GM23338 (cell line): ENCODE measurements at regions not wholly inside any gene's neighbourhood (a gene's known extent, or its start where the extent isn't known, plus 50 kb on each side); places are given as distances from the start of the nearest gene placed in this dataset.

ENCODE experiments used
- ATAC-seq: fragments of 200-7000 bp; cut with Tn5 transposase; 3 replicates; pipeline ENCODE4 v1.9.1; 2020
- DNase-seq: peaks from one replicate; pipeline ENCODE4 v3.0.0-alpha.2; 2015; ENCODE audit warnings: low spot score
- H2AFZ ChIP-seq: fragments of 200-600 bp; sonication (generic); 2 replicates; pipeline ENCODE4 v1.8.0; 2016; ENCODE audit warnings: antibody characterized with exemption, mild to moderate bottlenecking, moderate library complexity
- H3F3A ChIP-seq: fragments of 200-600 bp; sonication (generic); replicated peaks from 2 replicates; pipeline ENCODE4 v1.8.0; 2017; ENCODE audit warnings: antibody characterized with exemption, mixed run types, low read depth
- H3K27ac ChIP-seq: fragments of 200-600 bp; sonication (generic); 2 replicates; pipeline ENCODE4 v1.6.1; 2016; ENCODE audit warnings: low read depth
- H3K27me3 ChIP-seq: fragments of 200-600 bp; sonication (generic); 2 replicates; pipeline ENCODE4 v1.8.0; 2016; ENCODE audit warnings: mild to moderate bottlenecking, mixed run types, moderate library complexity; ENCODE audit not compliant: insufficient read depth
- H3K36me3 ChIP-seq: fragments of 200-600 bp; sonication (generic); 2 replicates; pipeline ENCODE4 v1.8.0; 2016; ENCODE audit warnings: mild to moderate bottlenecking; ENCODE audit not compliant: insufficient read depth
- H3K4me1 ChIP-seq: fragments of 200-600 bp; sonication (generic); 2 replicates; pipeline ENCODE4 v1.8.0; 2016; ENCODE audit warnings: mild to moderate bottlenecking, moderate library complexity; ENCODE audit not compliant: insufficient read depth
- H3K4me2 ChIP-seq: fragments of 200-600 bp; sonication (generic); 2 replicates; pipeline ENCODE4 v1.7.1; 2017; ENCODE audit warnings: mixed run types
- H3K4me3 ChIP-seq: fragments of 200-600 bp; sonication (generic); 2 replicates; pipeline ENCODE4 v1.6.1; 2016; ENCODE audit warnings: mixed run types
- H3K79me2 ChIP-seq: fragments of 200-600 bp; sonication (generic); replicated peaks from 2 replicates; pipeline ENCODE4 v1.8.0; 2017; ENCODE audit warnings: mild to moderate bottlenecking; ENCODE audit not compliant: insufficient read depth
- H3K9me2 ChIP-seq: fragments of 200-600 bp; sonication (generic); 2 replicates; pipeline ENCODE4 v1.8.0; 2017; ENCODE audit not compliant: insufficient read depth
- H4K20me1 ChIP-seq: fragments of 200-600 bp; sonication (generic); replicated peaks from 2 replicates; pipeline ENCODE4 v1.8.0; 2017; ENCODE audit warnings: mild to moderate bottlenecking; ENCODE audit not compliant: insufficient read depth
- H3K27ac Mint-ChIP-seq: 2 replicates; pipeline ENCODE4 v1.8.0; 2020; ENCODE audit warnings: inconsistent platforms, mild to moderate bottlenecking, moderate library complexity, mixed read lengths
- H3K27me3 Mint-ChIP-seq: 3 replicates; pipeline ENCODE4 v1.8.0; 2022; ENCODE audit warnings: low read depth, mild to moderate bottlenecking, moderate library complexity, mixed read lengths, inconsistent platforms; ENCODE audit not compliant: insufficient read depth, poor library complexity
- H3K36me3 Mint-ChIP-seq: 3 replicates; pipeline ENCODE4 v1.8.0; 2021; ENCODE audit warnings: low read depth, mild to moderate bottlenecking, inconsistent platforms, moderate library complexity, mixed read lengths
- H3K4me1 Mint-ChIP-seq: 3 replicates; pipeline ENCODE4 v1.8.0; 2020; ENCODE audit warnings: mild to moderate bottlenecking, inconsistent platforms, mixed read lengths
- H3K4me3 Mint-ChIP-seq: 3 replicates; pipeline ENCODE4 v1.8.0; 2021; ENCODE audit warnings: moderate library complexity, mild to moderate bottlenecking, inconsistent platforms, mixed read lengths
- H3K9me3 Mint-ChIP-seq: 3 replicates; pipeline ENCODE4 v1.8.0; 2020; ENCODE audit warnings: moderate library complexity, mild to moderate bottlenecking, inconsistent platforms, mixed read lengths
- CREB1 ChIP-seq: fragments of 250-450 bp; sonication (Bioruptor Pico); IDR thresholded peaks from 2 replicates; pipeline ENCODE4 v1.5.0; 2020; ENCODE audit warnings: low read depth, mild to moderate bottlenecking, moderate library complexity
- ETS1 ChIP-seq: IDR thresholded peaks from 2 replicates; pipeline ENCODE4 v1.6.1; 2016; ENCODE audit warnings: antibody characterized with exemption
- EZH2 ChIP-seq: fragments of 200-600 bp; sonication (generic); IDR thresholded peaks from one replicate; pipeline ENCODE4 v1.8.0; 2017; ENCODE audit warnings: antibody characterized with exemption, mild to moderate bottlenecking, low read depth; ENCODE audit not compliant: unreplicated experiment
- EZH2phosphoT487 ChIP-seq: fragments of 200-600 bp; sonication (generic); IDR thresholded peaks from one replicate; pipeline ENCODE4 v1.8.1; 2018; ENCODE audit warnings: antibody characterized with exemption; ENCODE audit not compliant: unreplicated experiment
- JUNB ChIP-seq: IDR thresholded peaks from one replicate; pipeline ENCODE4 v1.6.1; 2016; ENCODE audit warnings: antibody characterized with exemption; ENCODE audit not compliant: unreplicated experiment
- POLR2AphosphoS5 ChIP-seq: IDR thresholded peaks from 2 replicates; pipeline ENCODE4 v1.6.1; 2016; ENCODE audit warnings: antibody characterized with exemption, low read depth
- REST ChIP-seq: IDR thresholded peaks from one replicate; pipeline ENCODE4 v1.6.1; 2018; ENCODE audit warnings: antibody characterized with exemption; ENCODE audit not compliant: unreplicated experiment
- STAT1 ChIP-seq: IDR thresholded peaks from one replicate; pipeline ENCODE4 v1.6.1; 2016; ENCODE audit warnings: antibody characterized with exemption; ENCODE audit not compliant: unreplicated experiment
- ZNF331 ChIP-seq: fragments of 250-450 bp; sonication (Bioruptor Pico); IDR thresholded peaks from 2 replicates; pipeline ENCODE4 v1.5.0; 2020; ENCODE audit warnings: low read depth, mild to moderate bottlenecking, moderate library complexity

- TF ChIP-seq REST (no peak), CREB1 (CRISPR knock-in tag) (no peak), EZH2phosphoT487 (no peak), POLR2AphosphoS5 (no peak), STAT1 (no peak), EZH2 (no peak), ETS1 (no peak), ZNF331 (no peak)
These were observed 57.0 kb upstream of the ZNF536 start (continued) for GRCh38 chr19:30315159-30315558.

- no peaks in the 10 kb centered on the region for H3F3A ChIP-seq
- no peak overlapping the region for H3K4me3 Mint-ChIP-seq
- H3K4me1 Mint-ChIP-seq, result peaks cover 5% of the 10 kb centered on the region; the same call in 2 of the 3 replicates
These were observed 56.1 kb upstream of the ZNF536 start for GRCh38 chr19:30316000-30316491.

More at GRCh38 chr19:30316000-30316491, 56.1 kb upstream of the ZNF536 start:
- no peaks in the 10 kb centered on the region for H3K9me2 ChIP-seq
- no peak overlapping the region for H3K27ac Mint-ChIP-seq
- DNase-seq, result no peak
- H2AFZ ChIP-seq, result no peak overlapping the region
- peaks cover 7% of the 10 kb centered on the region; the same call in 1 of the 2 replicates for H3K4me1 ChIP-seq
- H3K27me3 ChIP-seq, result no peaks in the 10 kb centered on the region
- no peak for ATAC-seq
- H3K4me2 ChIP-seq, result no peak overlapping the region
- H3K27me3 Mint-ChIP-seq, result peaks cover 8% of the 10 kb centered on the region
- H3K9me3 Mint-ChIP-seq, result peaks cover 4% of the 10 kb centered on the region; the same call in 1 of the 3 replicates
- TF ChIP-seq ETS1 (no peak), POLR2AphosphoS5 (no peak), JUNB (no peak), ZNF331 (no peak)
- H3K36me3 Mint-ChIP-seq, result no peaks in the 10 kb centered on the region
- no peak overlapping the region for H3K27ac ChIP-seq
- H3K36me3 ChIP-seq, result no peaks in the 10 kb centered on the region
- no peaks in the 10 kb centered on the region for H3K79me2 ChIP-seq
- no peak overlapping the region for H3K4me3 ChIP-seq
- no peaks in the 10 kb centered on the region for H4K20me1 ChIP-seq
